ENCODE measurements at regions not wholly inside any gene's neighbourhood (a gene's known extent, or its start where the extent isn't known, plus 50 kb on each side); places are given as distances from the start of the nearest gene placed in this dataset.

DNA sequence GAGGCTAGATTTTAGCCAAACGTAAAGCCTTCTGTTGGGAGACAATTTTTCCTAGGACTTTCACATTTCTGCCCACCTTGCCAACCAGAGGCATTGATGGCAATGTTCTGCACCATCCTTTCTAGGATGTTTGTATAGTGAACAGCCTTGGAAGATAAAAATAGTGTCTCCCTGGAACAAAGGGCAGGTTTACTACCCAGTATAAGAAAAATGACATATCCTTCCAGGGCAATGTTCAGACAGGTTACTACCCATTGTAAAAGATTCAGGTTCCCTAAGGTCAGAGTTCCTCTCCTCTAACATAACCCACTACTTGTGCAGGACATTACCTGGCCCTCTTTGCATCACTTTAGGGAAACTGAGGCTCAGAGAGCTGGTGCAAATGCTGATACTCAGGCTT is 248.2 kb upstream of the VEPH1 start:
- DNase-seq (ENCODE audit: low read depth in 3 of 3, low spot score in 1 of 3): no peak

DNA sequence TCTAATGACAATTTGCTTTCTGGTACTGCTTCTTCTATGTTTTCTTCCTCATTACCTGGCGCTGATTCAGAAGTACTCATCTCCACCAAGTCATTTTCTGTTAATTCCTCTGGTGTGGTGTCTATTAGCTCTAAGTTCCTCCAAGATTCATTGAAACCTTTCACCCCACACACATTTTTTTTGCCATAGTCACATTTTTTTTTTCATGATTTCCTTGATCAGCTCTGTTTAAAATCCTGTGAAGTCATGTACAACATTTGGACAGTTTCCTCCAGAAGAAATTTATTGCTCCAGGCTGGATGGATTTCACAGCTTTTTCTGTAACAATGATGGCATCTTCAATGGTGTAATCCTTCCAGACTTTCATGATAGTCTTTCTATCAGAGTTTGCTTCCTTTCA is 243.2 kb upstream of the VEPH1 start:
- DNase-seq (ENCODE audit: low read depth in 3 of 3, low spot score in 1 of 3): no peak

DNA sequence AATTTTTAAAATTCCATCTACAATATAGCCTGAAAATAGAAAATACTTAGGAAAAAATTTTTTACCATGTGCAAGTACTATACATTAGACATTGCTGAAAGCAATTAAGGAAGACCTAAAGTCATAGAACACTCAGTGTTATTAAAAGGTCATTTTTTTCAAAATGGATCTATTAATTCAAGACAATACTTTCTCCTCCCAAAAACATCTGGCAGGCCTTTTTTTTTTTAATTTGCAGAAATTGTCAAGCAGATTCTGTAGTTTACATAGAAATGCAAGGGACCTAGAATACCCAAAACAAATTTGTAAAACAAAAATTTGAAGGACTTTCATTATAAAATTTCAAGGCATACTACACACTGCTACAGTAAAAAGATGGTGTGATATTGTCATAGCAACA is 238.4 kb upstream of the VEPH1 start:
- DNase-seq (ENCODE audit: low read depth in 3 of 3, low spot score in 1 of 3): no peak

DNA sequence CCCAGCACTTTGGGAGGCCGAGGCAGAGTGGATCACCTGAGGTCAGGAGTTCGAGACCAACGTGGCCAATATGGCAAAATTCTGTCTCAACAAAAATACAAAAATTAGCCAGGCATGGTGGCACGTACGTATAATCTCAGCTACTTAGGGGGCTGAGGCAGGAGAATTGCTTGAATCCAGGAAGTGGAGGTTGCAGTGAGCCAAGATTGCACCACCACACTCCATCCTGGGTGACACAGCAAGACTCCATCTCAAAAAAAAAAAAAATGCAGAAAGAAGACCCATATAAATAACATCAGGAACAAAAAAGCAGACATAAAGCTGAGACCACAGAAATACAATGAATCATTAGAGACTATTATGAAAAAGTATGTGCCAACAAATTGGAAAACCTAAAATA is 235.2 kb upstream of the VEPH1 start:
- no peak for DNase-seq (ENCODE audit: low read depth in 3 of 3, low spot score in 1 of 3)

DNA sequence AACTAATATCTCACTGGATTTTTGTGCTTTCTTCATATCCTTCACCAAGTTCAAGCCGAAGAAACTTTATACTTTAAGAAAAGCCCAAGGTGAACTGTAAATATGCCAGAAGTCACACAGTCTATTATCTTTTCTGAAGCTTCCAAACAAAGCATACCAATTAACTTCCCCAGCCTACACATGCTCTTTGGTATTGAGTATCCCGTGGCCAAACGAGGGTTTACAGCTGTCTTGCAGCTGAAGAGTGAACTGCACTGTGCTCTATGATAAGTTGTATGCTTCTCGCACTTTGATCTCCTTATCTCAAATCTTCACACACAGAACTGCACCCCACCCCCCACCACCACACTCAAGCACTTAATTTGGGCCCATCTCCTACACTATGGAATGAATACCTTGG is 215.6 kb upstream of the VEPH1 start:
- DNase-seq (ENCODE audit: low read depth in 3 of 3, low spot score in 1 of 3): no peak

DNA sequence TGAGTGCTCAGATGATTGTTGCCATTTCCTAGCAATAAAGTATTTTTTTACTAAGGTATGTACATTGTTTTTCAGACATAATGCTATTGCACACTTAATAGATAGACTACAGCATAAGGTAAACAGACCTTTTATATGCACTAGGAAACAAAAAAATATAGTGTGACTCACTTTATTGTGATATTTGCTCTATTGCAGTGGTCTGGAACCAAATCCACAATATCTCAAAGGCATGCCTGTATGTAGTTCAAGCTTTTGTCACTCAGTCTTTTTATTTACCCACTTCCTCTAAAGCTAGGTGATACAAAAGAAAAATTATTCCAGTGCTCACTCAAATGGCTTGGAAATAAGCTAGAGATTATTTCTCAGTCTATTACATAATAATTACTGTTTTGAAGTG is 209.9 kb upstream of the VEPH1 start:
- DNase-seq (ENCODE audit: low read depth in 3 of 3, low spot score in 1 of 3): no peak

DNA sequence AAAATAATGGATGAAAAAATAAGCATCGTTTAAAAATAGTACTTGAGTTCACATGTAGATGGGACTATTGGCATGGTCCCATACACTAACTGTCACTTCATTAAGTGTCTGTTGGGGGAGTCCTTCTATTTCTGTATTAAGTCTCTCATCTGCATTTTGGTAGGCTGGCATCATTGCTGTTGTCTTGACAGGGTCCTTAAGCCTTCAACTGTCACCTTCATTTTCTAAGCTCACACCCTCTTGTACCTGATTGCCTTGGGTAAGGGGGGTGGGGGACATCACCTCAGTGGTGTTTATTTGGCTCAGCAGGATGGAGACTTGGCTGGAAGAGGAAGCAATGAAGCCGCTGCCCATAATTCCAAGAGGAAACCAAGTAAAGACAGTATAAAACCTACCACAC is 202.0 kb upstream of the VEPH1 start:
- DNase-seq (ENCODE audit: low read depth in 3 of 3, low spot score in 1 of 3): no peak

DNA sequence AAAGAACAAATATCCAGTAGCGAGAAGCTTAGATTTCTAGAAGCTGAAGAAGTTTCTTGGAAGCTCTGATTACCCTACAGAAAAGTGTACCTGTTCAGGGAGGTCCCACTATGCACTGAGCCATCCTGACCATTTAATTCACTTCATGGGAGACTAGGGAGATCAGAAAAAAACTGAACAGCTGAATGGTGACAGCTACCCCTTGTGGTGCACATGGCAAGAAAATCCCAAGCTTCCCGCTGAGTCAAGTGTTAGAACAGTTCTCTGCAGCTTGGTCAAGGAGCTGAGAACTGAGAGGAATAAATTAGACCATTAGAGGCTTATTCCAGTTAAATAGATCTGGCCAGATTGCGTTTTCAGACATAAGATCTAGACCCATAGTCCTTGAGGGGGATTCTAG is 197.2 kb upstream of the VEPH1 start:
- no peak for DNase-seq (ENCODE audit: low read depth in 3 of 3, low spot score in 1 of 3)

DNA sequence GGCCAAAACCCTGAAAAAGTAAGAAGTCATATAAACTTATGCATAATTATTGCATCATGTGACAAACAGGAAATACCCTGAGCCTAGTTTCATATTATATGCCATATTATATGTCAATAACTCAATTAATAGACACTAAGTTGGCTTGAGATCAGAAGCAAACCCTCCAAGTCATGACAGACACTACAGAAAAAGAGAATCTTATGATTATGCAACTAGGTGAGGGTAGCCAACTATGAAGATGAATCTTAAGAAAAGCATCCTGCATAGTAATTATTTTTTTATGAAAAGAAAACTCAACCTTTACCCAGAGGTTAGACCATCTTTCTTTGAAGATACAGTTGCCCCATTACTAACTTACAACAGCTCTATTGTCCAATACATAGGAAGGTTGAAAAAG is 192.4 kb upstream of the VEPH1 start:
- no peak for DNase-seq (ENCODE audit: low read depth in 3 of 3, low spot score in 1 of 3)

DNA sequence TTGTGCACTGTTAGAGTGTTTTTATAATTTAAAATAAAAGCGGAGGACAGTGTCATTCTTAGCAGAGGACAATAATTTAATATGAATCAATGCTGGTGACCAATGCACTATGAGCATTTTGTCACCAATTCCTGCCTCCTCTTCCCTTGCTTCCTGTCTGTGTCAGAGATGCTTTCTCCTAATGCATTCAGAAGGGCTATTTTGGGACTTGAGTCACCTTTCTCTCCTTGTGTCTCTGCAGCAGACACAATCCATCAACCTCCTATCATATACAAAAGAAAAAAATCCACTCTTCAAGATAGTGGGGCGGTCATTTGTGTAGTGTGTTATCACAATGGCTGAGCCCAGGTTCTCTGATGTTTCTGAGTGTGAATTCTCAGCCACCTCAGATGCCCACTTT is 191.9 kb upstream of the VEPH1 start:
- no peak for DNase-seq (ENCODE audit: low read depth in 3 of 3, low spot score in 1 of 3)

DNA sequence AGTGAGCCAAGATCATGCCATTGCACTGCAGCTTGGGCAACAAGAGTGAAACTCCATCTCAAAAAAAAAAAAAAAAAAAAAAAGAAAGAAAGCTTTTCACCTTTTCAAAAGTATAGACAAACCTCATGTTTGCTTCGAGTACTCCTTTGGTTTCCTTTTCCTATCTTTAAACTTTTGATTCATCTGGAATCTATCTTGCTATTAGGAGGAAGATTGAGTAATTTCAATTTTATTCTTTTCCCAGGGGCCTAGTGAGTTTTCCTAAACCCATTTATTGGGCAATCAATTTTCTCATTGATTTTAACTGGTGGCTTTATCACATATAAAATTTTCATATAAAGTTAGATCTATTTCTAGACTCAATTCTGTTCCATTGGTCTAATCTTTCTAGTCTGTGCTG is 190.5 kb upstream of the VEPH1 start:
- no peak for DNase-seq (ENCODE audit: low read depth in 3 of 3, low spot score in 1 of 3)

DNA sequence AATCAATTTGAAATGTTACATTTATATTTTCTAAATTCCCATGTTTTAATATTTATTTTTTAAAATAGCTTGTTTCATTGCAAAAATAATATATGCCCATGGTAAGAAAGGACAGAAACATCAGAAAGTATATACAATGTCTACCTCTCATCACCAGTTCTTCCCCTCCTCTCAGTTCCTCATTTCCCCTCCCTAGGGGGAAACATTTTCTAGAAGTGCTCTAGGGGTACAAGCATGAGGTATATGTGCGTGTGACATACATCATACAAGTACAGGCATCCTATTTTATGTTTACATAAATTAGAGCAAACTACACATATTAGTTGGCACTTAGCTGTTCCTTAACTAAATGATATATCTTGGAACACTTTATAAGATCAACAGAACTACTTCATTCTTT is 189.3 kb upstream of the VEPH1 start:
- DNase-seq (ENCODE audit: low read depth in 3 of 3, low spot score in 1 of 3): no peak

DNA sequence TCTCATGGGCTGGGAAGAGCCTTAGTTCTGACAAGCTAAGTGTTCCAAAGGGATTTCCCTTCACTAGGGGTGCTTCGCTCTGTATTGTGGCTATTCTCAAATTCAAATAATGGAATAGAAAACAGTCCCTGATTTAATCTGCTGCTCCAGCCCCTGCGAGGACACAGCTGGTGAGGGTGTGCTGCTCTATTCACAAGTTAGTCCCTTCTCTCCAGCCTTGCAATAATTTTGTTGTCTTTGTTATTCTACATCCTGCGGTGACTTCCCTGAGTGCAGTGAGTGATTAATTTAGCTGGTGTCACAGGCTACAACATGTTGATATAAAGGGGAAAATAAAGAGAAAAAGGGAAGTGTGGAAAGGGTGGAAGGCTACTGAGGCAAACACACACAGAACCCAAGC is 180.5 kb upstream of the VEPH1 start:
- no peak for DNase-seq (ENCODE audit: low read depth in 3 of 3, low spot score in 1 of 3)

DNA sequence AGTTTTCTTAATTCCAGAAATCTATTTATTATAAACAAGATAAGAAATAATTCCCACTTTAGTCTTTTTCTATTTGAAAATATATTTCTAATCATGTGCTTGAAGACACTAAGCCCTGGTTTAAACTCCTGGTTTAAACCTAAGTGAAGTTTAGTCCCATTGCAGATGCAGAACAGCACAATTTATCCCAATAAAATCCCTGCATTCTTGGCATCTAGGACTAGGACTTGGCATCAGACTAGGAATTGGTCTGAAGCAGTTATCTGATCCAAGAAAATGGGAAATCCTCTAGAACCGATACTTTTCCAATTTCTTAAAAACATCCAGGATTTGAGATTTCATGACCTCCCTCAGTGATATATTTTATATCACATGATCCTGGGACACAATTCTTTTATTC is 168.8 kb upstream of the VEPH1 start:
- no peak for DNase-seq (ENCODE audit: low read depth in 3 of 3, low spot score in 1 of 3)

DNA sequence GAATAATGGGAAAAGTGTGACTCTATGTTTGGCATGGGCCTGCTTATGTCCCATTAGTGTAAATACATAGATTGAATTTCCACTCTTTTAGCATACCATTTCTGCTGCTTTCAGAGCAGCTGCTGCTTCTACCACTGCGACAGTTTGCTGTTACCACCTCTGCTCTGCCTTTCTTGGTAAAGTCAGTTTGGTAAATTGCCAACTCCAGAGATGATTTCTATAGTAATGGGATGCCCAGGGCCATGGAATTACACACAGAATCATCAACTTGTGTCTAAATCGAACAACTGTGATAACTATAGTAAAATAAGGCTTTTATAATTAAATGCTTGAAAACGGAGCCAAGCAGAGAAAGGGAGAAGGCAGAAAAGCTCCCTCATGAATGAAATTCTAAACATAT is 168.4 kb upstream of the VEPH1 start:
- no peak for DNase-seq (ENCODE audit: low read depth in 3 of 3, low spot score in 1 of 3)

DNA sequence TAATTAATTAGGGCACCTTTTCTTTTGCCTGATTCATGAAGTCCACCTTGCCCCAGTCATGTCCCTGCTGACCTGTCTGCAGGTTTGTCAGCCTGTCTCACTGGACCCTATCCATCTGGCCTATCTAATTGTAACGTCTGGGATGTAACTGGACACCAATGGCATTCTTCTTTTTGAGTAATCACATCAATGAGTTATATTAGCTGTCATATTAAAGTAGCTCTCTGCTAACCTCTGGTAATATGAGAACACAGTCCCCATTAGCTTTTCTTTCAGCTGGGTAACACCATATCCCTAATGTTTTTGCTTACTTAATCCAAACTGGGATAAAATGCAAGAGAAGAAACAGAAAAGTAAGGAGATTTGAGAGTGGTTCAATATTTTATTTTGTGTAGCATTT is 166.2 kb upstream of the VEPH1 start:
- DNase-seq (ENCODE audit: low read depth in 3 of 3, low spot score in 1 of 3): no peak

DNA sequence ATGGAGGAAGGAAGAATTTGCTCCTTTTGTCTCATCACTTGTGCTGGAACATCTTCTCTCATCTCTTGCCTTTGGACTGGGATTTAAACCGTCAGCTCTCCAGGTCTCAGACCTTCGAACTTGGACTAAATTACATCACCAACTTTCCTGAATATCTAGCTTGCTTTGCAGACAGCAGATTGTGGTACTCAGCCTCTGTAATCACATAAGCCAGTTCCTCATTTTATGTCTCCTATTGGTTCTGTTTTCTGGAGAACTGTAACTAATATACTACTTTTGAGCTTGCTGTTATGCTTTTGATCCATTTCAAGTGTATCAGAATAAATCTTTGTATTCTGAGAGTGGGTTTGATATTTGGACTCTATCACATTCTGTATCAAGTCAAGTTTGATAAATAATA is 164.3 kb upstream of the VEPH1 start:
- DNase-seq (ENCODE audit: low read depth in 3 of 3, low spot score in 1 of 3): no peak

DNA sequence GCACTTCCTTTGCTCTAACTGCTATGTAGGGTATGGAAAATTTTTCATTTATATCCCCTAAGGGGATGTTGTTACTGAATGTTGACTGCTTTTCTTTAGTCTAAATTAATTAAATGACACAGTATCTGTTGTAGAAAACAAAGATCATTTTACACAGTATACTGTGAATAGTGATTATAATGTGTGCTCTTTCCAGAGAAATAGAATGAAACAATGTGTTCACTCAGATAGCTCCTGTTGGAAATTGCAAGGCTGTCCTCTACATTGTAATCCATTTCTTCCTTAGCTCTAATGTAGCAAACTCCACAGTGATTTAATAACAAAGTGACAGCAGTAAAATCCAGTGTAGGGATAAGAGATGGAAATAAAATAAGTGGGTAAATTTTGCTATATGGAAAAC is 159.0 kb upstream of the VEPH1 start:
- DNase-seq (ENCODE audit: low read depth in 3 of 3, low spot score in 1 of 3): no peak

DNA sequence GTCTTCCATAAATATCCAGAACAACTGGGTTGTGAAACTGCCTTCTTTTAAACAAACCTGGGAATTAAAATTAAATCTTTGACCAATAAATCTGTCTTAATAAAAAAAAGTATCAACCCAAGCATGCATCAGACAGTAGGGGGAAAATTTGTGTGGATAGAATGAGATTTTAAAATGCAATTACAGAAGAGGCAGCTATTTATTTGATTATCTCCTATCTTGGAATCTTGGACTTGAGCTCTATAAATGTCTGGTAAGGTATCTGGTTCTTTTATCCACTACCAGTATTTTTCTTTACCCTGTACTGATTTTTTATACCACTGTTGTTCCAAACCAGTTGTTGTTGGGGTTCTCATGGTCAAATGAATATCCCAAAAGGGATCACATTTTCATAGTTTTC is 157.6 kb upstream of the VEPH1 start:
- no peak for DNase-seq (ENCODE audit: low read depth in 3 of 3, low spot score in 1 of 3)

DNA sequence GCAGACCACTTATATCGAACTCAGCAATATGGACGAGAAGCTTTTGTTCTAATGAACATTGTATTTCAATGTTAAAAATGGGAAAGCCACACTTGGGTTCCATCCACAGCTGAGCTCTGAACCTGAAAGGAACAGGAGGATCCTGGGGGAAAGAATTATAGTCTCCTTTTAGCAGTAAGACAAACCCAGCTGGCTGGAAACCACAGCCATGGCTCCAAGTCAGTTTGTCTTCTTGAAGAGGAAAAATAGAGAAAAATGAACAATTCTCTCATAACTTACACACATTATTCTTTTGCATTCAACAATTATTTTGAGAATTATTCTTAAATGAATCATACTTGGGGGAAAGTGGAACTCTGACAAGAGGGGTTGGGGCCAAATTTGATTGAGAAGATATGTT is 149.2 kb upstream of the VEPH1 start:
- DNase-seq (ENCODE audit: low read depth in 3 of 3, low spot score in 1 of 3): no peak

DNA sequence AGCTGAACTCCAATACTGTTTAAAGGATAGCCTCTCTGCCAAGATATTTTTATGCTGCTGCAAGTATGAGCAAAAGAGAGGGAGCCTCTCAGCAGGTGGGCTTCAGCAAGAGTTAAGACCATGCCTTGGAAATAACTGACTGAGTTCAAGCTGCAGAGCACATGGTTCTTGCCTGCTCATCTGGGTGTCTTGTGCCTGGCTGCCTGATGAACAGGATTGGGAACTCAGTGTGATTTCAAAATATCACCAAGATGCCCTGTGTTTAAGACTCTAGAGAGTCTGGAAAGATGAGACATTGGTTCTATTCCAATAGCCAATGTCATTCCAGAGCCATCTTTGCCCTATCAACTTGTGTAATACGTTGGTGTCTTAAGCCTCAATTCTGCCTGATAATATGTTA is 147.5 kb upstream of the VEPH1 start:
- no peak for DNase-seq (ENCODE audit: low read depth in 3 of 3, low spot score in 1 of 3)

DNA sequence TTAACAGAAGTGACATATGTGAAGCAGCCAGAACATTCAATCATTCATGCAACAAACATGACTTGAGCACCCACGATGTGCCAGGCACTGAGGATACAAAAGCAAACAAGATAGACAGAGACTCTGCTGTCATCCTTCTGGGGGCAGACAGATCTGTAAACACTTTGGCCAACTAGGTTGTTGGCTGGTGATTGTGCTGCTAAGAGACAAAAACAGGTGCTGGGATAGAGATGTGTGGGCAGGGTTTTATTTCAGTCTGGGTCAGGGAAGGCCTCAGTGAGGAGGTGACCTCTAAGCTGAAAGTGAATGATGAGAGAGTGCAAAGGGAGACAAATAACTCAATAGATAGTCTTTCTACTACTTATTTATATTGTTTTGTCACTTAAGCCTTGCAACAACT is 147.0 kb upstream of the VEPH1 start:
- DNase-seq (ENCODE audit: low read depth in 3 of 3, low spot score in 1 of 3): no peak

DNA sequence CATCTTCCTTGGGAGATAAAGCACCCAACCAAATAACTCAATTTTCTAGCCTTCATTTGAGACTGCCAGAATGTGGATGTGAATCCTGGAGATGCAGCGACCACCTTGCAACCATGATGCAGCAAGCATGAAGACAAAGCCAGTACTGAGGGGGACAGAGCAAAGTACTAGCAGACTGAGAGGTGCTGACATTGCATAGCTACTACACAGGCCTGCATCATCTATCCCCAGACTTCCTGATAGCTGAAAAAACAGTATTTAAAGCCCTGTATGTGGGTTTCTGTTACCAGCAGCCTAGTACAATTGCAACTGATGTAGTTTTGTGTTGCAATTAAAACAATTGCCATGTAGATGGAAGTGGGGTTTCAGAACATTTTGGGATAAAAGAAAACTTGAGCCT is 146.3 kb upstream of the VEPH1 start:
- no peak for DNase-seq (ENCODE audit: low read depth in 3 of 3, low spot score in 1 of 3)

DNA sequence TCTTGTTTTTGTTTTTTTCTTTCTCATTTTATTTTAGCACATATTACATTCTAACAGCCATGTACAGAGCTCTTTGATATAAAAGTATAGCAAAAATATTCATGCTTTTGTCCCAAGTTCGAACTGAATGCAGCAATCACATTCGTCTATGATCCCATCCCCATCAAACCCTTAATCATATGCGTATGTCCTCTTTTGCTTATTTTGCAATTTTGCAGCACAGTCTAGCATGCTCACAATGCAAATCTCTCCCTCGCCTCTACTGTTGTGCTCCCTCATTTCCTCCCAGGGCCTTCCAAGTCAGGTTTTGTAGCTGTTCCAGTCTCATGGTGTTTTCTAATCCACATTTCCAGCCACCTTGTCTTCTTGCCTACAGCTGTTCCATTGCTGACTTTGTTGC is 144.6 kb upstream of the VEPH1 start:
- DNase-seq (ENCODE audit: low read depth in 3 of 3, low spot score in 1 of 3): no peak
